ENCODE measurements at regions not wholly inside any gene's neighbourhood (a gene's known extent, or its start where the extent isn't known, plus 50 kb on each side); places are given as distances from the start of the nearest gene placed in this dataset.

DNA sequence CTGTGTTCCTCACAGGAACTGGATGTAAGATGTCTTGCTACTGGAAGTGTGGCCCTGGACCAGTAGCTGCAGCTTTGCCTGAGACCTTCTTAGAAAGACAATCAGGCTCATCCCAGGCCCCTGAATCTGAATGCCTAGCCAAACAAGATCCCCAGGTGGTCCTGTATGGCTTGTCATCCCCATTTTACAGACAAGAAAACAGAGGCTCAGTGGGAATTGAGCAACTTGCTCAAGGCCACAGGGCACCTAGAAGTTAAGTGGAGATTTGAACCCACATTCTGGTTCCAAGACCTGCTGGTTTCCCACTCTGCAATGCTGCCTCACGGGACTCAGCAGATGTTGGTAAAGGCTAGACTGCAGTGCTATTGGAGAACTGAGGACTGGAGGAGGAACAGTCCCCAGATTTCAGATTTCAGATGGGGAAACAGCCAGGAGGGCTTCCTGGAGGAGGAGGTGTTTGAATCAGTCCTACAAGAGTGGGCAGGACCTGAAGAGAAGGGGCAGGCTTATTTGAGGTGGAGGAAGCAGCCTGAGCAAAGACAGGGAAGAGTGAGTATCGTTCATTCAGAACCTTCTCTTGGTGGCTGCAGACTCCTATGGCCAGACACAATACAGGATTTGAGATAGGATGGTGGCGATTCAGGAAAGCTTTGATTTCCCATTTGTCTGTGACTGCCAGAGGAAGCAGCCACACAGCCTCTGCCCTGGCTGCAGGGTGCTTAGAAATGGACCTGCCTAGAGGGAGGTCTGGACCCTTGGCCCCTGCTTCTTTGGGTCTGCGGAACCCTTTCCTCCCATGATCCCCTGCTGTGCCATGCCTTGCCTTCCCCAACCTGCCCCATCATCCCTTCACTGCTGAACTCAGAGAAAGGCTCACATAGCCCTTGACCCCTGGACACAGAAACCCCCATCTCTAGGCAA lies 233.4 kb upstream of the NLRP1 start:
- intact Hi-C loops (cut with micrococcal nuclease) = no loop called here

DNA sequence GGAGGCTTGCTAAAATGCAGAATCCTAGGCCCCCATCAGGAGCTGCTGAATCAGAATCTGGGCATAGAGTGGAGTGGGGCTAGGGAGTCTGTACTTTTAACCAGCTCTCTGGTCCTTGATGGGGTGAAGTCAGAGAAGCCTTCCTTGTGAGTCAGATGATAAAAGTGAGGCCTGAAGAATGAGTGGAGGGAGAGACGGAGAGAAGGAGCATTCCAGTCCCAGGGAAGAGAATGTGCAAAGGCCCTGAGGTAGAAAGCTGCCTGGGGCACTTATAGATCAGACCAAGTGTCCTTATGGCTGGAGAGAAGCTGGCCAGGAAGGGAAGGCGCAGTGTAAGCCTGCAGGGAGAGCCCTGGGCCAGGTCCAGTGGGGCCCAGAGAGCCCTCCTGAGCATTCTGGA lies 235.1 kb upstream of the NLRP1 start:
- intact Hi-C loops (cut with micrococcal nuclease) = no loop called here

DNA sequence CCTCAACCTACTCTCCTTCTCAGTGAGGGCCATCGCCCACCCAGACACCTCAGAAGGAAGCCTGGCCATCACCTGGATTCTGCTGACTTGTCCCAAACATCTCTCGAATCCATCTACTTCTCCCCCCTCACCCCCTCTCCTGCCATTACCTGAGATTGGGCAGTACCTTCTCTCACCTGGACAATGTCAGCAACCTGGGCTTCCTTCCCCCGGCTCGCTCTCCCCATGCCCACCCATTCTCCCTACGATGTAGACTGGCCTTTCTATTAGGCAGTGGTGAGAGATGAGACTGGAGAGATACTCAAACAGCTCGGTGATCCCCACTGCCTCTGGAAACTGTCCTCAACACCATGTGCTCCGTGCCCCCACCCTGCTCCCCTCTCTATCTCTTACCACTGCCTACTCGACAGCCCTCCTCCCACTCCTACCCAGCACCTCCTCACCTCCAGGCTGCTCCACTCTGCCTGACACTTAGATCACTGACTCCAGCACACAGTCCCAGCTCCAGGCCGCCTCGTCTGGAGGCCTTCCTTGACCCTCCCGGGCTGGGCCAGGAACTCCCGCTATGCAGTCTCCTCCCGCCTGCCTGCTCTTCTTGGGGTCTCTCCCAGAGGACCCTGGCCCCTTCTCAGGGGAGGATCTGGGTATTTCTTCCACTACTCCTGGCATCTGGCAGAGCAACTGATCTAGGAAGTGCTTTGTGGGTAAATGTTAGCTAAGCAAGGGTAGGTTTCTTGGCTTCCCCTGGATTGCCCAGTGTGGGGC lies 235.8 kb upstream of the NLRP1 start:
- intact Hi-C loops (cut with micrococcal nuclease) = no loop called here

- intact Hi-C loops (cut with micrococcal nuclease) = no loop called here
These were observed 236.6 kb upstream of the NLRP1 start for GRCh38 chr17:5820721-5821456.

- intact Hi-C loops (cut with micrococcal nuclease) = no loop called here
These were observed 237.5 kb upstream of the NLRP1 start for GRCh38 chr17:5821803-5822202.

GRCh38 chr17:5822281-5823060 lies 238.2 kb upstream of the NLRP1 start:
- intact Hi-C loops (cut with micrococcal nuclease) = no loop called here

DNA sequence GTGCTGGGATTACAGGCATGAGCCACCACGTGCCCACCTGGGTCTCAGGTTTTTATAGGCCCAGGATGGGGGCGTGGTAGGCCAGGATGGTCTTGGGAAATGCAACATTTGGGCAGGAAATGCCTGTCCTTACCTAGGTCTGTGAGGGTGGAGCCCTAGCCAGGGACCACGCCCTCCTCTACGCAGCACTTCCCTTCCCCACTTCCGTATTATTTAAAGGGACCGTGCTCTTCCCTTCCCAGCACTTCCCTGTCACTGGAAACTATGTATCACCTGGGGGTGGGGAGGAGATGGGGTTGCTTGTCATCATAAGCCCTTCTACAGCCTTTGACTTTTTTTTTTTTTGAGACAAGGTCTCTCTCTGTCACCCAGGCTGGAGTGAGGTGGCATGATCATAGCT lies 238.9 kb upstream of the NLRP1 start:
- intact Hi-C loops (cut with micrococcal nuclease) = no loop called here

DNA sequence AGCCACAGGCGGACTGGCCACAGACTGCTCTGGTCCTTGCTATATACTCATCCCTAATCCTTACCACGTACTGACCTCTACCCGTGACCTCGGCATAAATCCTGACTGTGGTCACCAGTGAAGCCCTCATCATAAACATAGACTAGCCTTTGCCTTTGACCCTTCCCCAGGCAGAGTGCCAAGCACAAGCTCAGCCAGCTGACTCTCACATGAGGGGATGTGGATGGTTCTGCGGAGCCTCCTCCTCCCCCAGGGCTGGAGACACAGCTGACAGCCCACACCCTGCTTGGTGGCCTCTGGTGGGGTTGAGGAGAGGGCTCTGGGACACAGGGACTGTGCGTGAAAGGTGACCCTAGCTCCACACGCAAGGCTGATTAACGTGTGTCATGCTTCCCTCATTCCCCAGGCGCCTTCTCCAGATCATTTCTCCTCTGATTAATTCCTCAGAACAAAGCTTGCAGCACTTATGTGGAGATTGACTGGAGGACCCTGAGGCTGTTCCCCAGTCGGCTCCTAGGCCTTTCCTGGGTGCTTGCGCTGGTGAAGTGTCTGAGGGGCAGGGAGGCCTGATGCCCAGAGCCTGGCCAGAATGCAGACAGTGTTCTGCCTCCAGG lies 241.5 kb upstream of the NLRP1 start:
- intact Hi-C loops (cut with micrococcal nuclease) = no loop called here

DNA sequence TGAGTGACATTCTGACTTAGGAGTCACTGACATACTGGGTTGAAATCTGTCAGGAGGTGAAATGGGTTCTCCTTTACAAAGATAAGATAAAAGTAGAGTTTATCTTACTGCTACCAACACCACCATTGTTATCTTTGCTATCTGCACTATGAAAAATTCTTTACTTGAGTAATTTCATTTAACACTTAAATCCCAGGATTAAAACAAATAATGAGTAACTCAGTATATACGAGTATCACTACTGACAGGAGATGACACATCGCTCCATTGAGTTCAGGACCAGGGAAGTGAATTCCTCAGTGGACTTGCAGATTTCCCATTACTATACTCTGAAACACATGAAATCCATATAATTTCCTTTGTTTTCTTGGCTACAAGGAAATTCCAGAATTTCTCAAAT lies 242.1 kb upstream of the NLRP1 start:
- intact Hi-C loops (cut with micrococcal nuclease) = no loop called here

DNA sequence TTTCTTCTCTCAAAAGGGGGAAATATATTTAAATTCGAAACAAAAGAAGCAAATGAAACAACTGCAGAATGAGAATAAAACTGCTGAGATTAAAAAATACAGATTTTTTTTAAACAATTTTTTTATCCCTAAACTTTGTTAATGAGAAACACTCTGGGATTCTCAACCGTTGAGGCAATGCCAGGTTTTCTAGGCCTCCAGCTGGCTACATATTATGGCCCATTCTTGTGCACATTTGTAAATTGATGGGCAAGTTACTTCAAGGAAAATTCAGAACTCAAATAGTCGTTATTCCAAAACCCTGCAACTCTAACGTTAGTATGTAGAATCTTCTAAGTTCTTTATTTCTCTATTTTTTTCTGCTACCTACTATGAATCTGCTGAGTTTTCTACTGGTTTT lies 239.3 kb upstream of the WSCD1 start:
- intact Hi-C loops (cut with micrococcal nuclease) = no loop called here

DNA sequence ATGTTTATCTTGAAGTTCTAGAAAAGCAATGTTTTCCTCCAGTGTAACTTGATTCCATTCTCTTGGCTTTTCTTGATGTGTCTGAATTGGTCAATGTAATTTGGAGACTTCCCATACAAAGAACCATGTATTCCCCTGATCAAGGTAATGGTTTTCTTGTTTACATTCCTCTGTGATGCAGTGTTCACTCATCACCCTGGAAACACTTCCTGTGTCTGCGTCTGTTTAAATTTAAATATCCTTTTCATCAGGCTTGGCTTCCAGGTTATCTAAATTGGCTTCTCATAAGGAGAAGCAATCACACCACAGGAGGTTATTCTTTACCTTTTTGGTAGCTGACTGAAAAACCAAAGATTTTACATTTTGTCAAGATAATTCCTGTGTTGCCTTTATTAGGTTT lies 237.3 kb upstream of the WSCD1 start:
- intact Hi-C loops (cut with micrococcal nuclease) = no loop called here

DNA sequence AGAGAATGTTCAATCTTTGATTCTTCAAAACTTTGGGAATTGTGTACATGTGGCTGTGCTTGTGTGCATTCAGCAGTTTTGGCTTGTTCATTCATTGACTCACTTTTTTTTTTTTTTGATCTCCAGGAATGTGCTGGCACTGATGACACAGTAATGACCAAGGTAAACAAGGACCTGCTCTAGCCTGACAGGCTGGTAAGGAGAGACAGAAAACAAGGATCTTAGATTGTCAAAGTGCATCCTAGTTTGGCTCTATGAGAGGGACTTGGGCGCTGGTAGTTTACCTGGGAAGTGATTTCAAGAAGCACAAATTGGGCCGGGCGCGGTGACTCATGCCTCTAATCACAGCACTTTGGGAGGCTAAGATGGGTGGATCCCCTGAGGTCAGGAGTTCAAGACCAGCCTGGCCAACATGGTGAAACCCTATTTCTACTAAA lies 233.1 kb upstream of the WSCD1 start:
- intact Hi-C loops (cut with micrococcal nuclease) = no loop called here

GRCh38 chr17:5838661-5839300 lies 231.4 kb upstream of the WSCD1 start:
- intact Hi-C loops (cut with micrococcal nuclease) = no loop called here

- intact Hi-C loops (cut with micrococcal nuclease) = no loop called here
These were observed 229.2 kb upstream of the WSCD1 start for GRCh38 chr17:5840811-5841446.

DNA sequence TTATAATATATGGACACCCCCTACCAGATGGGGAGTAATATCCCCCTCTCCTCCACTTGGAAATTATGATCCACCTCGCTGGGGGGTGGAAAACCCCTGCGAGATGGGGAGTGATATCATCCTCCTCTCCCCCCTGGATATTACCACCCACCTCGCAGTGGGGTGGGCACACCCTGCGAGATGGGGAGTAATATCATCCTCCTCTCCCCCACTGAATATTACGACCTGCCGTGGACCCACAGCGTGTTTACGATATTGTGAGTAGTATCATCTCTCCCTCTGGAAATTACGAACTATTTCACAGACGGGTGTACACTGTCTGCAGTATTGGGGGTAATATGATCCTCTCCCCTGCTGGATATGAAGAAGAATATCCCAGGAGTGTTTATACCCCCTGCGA lies 228.3 kb upstream of the WSCD1 start:
- intact Hi-C loops (cut with micrococcal nuclease) = no loop called here

DNA sequence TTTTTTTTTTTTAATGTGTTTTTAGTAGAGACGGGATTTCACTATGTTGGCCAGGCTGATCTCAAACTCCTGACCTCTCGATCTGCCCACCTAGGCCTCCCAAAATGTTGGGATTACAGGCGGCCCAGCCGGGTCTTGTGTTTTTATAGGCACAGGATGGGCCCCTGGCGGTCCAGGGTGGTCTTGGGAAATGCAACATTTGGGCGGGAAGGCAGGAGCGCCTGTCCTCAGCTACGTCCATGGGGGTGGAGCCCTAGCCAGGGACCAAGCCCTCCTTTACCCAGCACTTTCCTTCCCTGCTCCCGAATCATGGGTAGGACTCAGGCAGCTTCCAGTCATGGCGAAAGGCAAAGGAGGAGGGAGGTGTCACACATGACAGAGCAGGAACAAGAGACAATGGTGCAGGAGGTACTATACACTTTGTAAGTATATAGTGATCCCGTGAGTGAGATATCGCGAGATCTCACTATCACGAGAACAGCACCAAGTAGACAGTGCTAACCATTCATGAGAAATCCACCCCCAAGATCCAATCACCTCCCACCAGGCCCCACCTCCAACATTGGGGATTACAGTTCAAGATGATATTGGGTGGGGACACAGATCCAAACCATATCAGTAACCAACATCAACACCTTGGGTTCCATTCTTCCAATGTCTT lies 226.7 kb upstream of the WSCD1 start:
- intact Hi-C loops (cut with micrococcal nuclease) = no loop called here

GRCh38 chr17:5846001-5846400 lies 224.2 kb upstream of the WSCD1 start:
- intact Hi-C loops (cut with micrococcal nuclease) = no loop called here

DNA sequence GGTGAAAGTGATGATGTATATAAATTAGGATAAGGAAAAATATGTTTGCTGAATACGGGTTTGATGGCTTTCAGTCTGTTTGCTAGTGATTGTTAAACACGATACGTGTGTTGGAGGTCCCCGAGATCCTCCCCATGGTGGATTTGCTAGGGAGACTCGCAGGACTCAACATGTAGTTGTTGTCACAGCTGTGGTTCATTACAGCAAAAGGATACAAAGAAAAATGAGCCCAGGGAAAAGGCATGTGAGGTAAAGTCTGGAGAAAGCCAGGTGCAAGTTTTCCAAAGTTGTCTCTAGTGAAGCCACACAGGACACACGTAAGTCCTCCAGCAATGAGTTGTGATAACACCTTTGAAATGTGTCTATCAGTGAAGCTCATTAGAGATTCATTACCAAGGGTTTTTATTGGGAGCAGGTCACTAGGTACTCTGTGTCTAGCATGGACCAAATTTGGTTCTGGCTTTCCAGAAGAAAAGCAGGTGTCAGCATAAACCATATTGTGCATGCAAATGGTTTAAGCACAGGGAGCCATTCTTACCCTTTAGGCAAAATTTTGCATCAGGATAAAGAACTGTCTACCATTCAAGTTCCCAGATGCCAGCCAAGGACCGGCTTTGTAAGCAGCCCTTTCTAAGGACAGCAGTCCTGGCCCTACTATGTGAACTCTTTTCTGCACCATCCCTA lies 215.2 kb upstream of the WSCD1 start:
- intact Hi-C loops (cut with micrococcal nuclease) = no loop called here

DNA sequence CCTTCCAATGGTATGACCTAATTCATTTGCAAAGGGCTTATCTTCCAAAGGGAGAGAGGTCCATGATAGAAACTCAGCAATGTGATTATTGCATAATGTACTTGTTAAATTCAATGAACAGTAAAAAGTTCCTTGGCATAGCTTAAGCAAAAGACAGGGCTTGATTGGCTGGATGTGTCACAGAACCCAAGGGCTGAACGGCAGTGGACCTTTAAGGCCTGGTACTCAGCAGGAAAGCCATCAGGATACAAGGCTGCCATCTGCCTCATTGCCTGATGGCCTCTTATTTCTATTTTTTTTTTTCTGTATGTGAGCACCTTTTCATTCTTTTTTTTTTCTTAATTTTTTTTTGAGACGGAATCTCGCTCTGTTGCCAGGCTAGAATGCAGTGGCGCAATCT lies 208.9 kb upstream of the WSCD1 start:
- intact Hi-C loops (cut with micrococcal nuclease) = no loop called here
